DOHH2 (cell line): ENCODE measurements at regions not wholly inside any gene's neighbourhood (a gene's known extent, or its start where the extent isn't known, plus 50 kb on each side); places are given as distances from the start of the nearest gene placed in this dataset.

Experiments
- CTCF ChIP-seq: fragments of 200-600 bp; sonication (generic); IDR thresholded peaks from one replicate; pipeline ENCODE4 v1.5.1; 2014; ENCODE audit warnings: antibody characterized with exemption, mild to moderate bottlenecking, low read depth, low read length; ENCODE audit not compliant: poor library complexity, severe bottlenecking
- EZH2phosphoT487 ChIP-seq: fragments of 200-600 bp; sonication (generic); IDR thresholded peaks from 2 replicates; pipeline ENCODE4 v1.6.1; 2017; ENCODE audit warnings: borderline replicate concordance, mild to moderate bottlenecking, antibody characterized with exemption, low read length, moderate library complexity, mixed read lengths

DNA sequence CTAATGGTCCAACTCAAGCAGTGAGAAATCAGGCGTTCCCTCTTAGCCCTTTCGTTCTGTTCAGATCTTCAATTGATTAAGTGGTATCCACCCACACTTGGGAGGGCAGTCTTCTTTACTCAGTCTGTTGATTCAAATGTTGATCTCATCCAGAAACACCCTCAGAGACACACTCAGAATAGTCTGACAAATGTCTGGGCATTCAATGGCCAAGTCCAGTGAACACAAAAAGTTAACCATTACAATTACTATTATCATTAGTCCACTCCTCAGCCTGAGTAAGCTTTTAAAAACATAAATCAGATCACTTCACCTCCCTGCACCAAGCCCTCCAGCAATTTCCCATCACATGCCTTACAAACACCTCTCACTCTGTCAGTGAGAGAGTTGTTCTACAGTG is 423.2 kb downstream of the RFPL4B start:
- TF ChIP-seq CTCF: no peak
- no peak for TF ChIP-seq EZH2phosphoT487
